C4-2B (cell line): ENCODE measurements at regions not wholly inside any gene's neighbourhood (a gene's known extent, or its start where the extent isn't known, plus 50 kb on each side); places are given as distances from the start of the nearest gene placed in this dataset.

Experiments
- CTCF ChIP-seq: fragments of 450-650 bp; conservative IDR thresholded peaks from 2 replicates; pipeline ENCODE4 v1.5.1; 2017; ENCODE audit warnings: mild to moderate bottlenecking
- ZFX ChIP-seq: fragments of 450-650 bp; IDR thresholded peaks from 2 replicates; pipeline ENCODE4 v1.6.1; 2017

DNA sequence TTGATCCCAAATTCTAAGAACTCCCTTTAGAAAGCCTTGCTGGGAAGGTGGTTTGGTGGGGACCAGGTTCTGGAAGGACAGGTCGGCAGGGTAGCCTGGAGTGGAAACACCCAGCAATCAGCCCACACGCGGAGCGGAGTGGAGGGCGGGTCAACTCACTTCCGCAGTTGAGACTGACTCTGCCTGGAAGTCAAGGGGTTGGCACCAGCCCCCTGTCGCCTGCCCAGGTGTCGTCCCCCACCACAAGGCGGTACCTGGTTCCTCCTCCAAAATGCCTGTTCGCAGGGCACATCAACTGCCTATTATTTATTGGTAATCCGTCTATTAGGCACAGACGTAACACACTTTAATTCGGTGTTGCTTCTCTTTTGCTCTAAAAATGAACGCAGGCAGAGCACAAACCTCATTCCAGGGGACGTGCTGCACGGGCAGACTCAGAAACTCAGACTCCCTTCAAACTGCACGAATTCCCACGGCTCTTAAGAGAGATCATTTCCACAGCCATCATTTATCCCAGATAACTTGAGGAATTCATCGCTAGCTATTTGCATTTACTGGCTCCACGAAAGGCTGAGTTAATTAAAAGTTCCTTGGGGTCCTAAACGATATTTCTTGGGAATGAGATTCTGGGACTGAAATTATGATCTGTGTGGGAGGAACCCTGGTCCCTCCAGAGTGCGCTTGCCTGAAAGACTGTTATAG lies 248.2 kb upstream of the PPP2R2D start:
- no peak for TF ChIP-seq CTCF
- no peak for TF ChIP-seq ZFX
